GM18517 (cell line): ENCODE measurements at regions not wholly inside any gene's neighbourhood (a gene's known extent, or its start where the extent isn't known, plus 50 kb on each side); places are given as distances from the start of the nearest gene placed in this dataset.
"Not testable (repeated sequence)": the region's sequence is repeated elsewhere in the genome, so short reads cannot be mapped to it uniquely, and the experiment has no call there.

ENCODE experiments used
- ATAC-seq: cut with Tn5 transposase; IDR thresholded peaks from one replicate; pipeline ENCODE4 v1.9.1; 2021; ENCODE audit warnings: mild to moderate bottlenecking, moderate library complexity; ENCODE audit not compliant: unreplicated experiment

- no peak for ATAC-seq
Observed at GRCh38 chr4:18636001-18636585, 614.5 kb upstream of the LCORL start.

DNA sequence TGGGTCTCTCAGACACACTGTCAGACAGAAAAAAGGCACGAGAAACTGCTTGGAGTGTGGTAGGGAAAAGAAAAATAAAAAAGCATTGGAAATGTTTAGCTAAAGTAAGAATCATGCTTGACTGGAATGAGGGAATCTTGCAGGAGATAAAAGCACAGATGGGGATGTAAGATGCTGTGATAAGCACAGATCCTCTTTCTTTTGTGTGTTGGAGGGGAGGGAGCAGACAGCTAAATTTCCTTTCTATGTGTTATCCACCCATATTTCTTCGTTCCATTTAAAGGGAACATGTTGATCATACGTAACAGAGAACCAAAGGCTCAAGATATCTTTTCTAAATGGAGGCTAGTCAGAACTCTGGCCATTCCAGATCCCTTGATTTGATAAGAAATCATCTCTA, 614.0 kb upstream of the LCORL start:
- ATAC-seq: no peak

GRCh38 chr4:18631586-18631985, 610.0 kb upstream of the LCORL start:
- ATAC-seq: no peak

DNA sequence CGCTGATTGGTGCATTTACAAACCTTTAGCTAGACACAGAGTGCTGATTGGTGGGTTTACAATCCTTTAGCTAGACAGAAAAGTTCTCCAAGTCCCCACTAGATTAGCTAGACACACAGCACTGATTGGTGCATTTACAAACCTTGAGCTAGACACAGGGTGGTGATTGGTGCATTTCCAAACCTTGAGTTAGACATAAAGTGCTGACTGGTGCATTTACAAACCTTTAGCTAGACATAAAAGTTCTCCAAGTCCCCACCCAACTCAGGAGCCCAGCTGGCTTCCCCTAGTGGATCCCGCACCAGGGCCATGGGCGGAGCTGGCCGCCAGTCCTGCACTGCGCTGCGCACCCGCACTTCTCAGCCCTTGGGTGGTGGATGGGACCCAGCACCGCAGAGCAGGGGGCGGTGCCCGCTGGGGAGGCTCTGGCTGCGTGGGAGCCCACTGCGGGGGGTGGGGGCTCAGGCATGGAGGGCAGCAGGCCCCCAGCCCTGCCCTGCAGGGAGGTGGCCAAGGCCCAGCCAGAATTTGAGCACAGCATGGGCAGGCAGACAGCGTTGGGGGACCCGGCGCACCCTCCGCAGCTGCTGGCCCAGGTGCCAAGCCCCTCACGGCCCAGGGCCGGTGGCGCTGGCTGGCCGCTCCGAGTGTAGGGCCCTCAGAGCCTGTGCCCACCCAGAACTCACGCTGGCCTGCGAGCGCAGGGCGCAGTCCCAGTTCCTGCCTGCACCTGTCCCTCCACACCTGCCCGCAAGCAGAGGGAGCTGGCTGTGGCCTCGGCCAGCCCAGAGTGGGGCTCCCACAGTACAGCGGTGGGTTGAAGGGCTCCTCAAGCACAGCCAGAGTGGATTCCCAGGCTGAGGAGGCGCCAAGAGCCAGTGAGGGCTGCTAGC, 608.9 kb upstream of the LCORL start:
- no peak for ATAC-seq

DNA sequence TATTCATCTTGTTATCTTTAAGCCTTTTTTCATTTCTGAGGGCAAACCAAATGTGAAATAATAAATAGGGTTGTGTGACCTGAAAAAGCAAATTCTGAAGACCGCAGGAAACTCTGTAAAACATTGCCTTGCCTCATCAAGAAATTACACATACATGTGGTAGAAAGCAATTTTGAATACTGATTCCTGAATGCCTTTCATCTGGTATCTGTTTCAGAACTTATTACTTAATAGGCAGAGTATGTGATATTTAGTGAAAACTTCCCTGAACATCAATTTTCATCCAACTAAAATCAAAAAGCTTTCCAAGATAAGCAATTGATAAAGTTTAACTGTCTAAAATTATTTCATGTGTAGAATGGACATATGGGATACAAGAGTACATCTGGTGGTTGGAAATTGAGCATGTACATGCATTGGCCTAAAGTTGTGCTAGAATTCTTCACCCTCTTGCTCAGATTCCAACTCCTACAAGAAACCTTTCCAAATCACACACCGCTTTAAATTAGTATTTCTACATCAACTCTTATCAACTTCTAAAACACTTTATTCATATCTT, 606.0 kb upstream of the LCORL start:
- no peak for ATAC-seq

DNA sequence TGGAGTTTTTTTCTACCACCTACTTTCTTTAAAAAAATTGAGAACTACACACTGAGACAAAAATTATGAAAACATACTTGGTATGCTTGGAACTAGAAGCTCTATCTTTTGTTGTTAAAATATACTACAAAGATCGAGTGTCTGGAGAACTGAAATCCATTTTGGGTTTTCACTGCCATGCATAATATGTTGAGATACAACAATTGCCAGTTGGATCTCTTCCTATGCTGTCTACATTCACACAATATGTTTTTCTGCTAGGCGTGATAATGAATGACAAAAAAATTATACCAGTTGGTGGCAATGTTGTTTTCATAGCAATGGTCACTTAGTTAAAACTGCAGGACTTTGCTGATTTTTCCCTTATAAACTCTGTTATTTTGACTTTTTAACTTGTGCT, 605.4 kb upstream of the LCORL start:
- no peak for ATAC-seq

GRCh38 chr4:18626366-18626765, 604.8 kb upstream of the LCORL start:
- no peak for ATAC-seq

- no peak for ATAC-seq
Observed at GRCh38 chr4:18621186-18621585, 599.6 kb upstream of the LCORL start.

GRCh38 chr4:18616720-18617119, 595.2 kb upstream of the LCORL start:
- no peak for ATAC-seq

GRCh38 chr4:18611026-18611425, 589.5 kb upstream of the LCORL start:
- ATAC-seq: no peak

- ATAC-seq: no peak
Observed at GRCh38 chr4:18608908-18609533, 587.5 kb upstream of the LCORL start.

DNA sequence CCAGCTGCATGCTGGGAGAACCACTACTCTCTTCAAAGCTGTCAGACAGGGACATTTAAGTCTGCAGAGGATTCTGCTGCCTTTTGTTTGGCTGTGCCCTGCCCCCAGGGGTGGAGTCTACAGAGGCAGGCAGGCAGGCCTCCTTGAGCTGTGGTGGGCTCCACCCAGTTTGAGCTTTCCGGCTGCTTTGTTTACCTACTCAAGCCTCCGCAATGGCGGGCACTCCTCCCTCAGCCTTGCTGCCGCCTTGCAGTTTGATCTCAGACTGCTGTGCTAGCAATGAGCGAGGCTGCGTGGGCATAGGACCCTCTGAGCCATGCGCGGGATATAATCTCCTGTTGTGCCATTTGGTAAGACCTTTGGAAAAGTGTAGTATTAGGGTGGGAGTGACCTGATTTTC, 581.1 kb upstream of the LCORL start:
- ATAC-seq: not testable (repeated sequence)

DNA sequence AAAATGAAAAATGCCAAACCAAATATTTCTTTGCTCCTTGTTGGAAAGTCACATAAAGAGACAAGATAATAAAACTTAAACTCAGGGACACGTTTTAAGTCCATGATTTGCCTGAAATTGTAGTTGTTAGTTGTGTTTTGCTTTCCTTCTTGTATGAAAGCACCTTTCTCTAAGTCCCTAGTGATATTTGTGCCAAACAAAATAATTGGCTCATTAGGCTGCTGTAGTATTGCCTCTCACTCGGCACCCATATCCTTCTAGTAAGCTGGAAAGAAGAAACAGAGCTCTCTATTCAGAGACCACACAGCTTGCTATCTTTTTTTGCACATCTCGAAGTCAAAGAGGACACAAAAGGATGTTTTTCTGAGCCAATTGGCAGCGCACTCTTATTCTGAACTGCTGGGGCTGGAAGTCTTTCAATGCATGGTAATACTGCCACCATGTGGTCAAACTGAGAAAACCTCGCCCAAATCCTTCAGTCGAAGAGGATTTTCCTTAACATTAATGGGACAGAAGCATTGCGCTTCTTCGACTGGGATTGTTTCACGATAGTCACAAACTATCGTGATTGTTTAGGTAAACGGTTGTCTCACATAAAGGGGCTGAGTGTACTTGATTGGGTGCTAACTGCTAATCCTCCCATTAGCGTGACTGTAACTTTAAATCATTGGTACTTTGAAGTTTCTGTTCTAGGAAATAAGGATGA, 571.9 kb upstream of the LCORL start:
- ATAC-seq: peak; percentile 86

DNA sequence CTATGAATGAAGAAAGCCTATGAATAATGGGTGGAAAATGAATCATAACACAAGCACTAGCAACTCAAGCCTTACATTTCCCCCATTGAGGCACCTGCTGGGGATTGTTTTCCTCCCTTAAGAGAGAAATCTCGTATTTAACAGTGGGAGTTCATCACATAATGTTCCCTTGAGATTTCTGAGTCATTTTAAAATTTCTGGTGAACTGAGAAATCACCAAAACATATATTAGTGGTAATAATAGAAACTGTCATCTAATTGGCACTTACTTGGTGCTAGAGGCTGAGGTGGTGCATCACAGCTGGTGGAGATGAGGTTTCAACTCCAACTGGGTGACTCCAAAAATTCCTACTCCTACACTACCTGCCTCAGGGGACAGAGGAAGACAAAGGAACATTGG, 561.3 kb upstream of the LCORL start:
- no peak for ATAC-seq

DNA sequence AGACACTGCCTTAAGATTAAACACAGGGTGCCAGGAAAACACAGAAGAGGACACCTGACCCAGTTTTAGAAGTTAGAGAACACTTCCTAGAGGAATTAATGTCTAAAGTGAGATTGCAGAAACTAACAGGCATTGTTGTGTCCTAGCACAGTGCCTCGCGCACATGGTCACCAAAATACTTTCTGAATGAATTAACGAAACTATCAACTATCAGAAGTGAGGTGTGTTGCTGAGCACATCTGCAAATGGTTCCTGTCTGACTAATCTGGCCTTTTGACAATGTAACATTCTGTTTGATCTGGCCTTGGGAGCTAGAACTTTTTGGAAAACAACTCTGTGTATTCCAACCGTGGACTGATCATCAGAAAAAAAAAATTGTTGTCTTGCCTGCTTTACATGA, 556.8 kb upstream of the LCORL start:
- no peak for ATAC-seq

DNA sequence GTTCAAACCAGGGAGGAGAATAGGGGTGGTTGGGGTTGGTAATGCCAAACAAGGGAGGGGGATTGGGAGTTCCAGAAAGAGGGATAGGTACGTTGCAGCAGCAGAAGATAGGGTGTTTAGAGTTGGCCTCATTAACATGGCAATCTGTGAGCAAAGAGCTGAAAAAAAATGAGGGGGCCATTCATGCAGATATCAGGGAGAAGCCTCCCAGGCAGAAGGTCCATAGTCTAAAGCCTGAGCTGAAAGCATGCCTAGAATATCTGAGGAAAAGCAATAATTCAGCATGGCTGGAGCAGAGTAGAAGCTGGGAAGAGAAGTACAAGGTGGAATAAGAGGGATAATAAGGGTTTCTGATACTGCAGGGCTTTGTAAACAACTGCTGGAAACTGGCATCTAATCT, 550.9 kb upstream of the LCORL start:
- no peak for ATAC-seq

DNA sequence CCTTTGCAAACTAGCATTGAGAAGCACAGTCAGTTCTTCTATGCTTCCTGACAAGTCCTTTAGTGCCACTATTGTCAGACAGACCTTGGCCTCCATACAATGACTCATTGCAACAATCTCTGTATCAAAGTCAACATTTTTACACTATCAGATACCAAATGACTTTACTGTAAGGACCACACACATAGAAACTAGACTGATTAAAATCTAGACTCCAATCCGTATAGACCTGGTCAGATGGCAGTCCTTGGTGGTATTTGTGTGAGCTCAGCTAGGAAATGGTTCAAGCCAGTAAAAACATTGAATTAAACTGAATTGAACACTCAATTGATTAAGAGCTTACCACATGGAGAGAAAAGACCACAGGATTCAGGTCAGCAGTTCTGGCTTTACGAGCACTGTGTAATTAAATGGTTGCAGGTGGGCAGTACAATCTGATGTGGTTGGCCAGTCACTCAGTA, 549.8 kb upstream of the LCORL start:
- no peak for ATAC-seq

DNA sequence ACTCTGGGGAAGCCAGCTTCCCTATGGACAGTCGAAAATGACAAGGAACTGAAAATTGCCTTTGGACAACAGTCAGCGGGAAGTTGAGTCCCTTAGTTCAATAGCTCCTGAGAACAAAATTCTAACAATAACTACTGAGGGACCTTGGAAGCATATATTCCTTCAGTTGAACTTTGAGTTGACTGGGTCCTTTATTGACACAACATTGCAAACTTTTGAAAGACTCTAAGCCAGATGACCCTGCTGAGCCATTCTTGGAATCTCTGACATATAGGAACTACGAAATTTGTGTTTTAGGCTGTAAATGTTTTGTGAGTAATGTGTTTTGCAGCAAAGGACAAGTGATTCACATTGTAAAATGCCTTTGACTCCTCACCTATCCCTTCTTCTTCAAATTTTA, 548.8 kb upstream of the LCORL start:
- ATAC-seq: no peak

DNA sequence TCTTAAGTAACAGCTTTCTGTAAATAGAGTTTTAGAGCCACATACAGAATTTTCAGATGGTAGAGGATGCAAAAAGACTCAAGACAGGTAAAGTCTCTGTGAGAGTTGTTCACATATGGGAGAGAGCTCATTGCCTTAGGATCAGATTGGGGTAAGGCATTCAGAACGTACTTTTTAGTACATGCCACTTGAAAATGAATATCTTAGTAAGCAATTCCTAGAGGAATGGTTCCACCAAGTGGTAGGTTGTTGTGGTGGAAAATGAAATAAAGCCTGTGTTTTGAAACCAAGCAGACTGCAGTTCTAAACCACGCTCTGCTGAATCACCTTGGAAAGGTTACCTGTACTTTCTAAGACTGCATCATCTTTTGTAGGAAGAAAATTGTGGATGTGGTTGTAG, 547.0 kb upstream of the LCORL start:
- ATAC-seq: no peak

GRCh38 chr4:18566970-18567799, 545.6 kb upstream of the LCORL start:
- ATAC-seq: no peak
